Endothelial cell of umbilical vein (primary cell): ENCODE measurements at regions not wholly inside any gene's neighbourhood (a gene's known extent, or its start where the extent isn't known, plus 50 kb on each side); places are given as distances from the start of the nearest gene placed in this dataset.

Experiments
- BruUV-seq: library from RNA; stranded (reverse); fragments of 400-500 nt; replicated peaks from 2 replicates; lab custom pipeline; 2021; lab: Mats Ljungman, UMichigan
- CTCF ChIA-PET: fragments of 300-600, 350-600 bp; sonication (Branson Sonifier 250); formaldehyde crosslinking; loops from one replicate; lab custom pipeline; 2021; ENCODE audit warnings: antibody characterized with exemption, inconsistent platforms; lab: Charles Lee
- POLR2A ChIA-PET: fragments of 300-600, 350-600 bp; sonication (Branson Sonifier 250); formaldehyde crosslinking; loops from one replicate; lab custom pipeline; 2021; ENCODE audit warnings: antibody characterized with exemption, inconsistent platforms; lab: Charles Lee
- DNase-seq: peaks from one replicate; pipeline ENCODE4 v3.0.0-alpha.2; 2011; ENCODE audit warnings: low read depth, low spot score
- FAIRE-seq: peaks from 2 replicates; lab custom pipeline; 2011; peaks lifted over from hg19 to GRCh38; lab: Jason Lieb, UNC
- H2AFZ ChIP-seq: 2 replicates; pipeline ENCODE4 v1.6.0; 2012; ENCODE audit warnings: low read depth, low read length, control low read depth, inconsistent platforms
- H3K27ac ChIP-seq: 2 replicates; pipeline ENCODE4 v1.5.1; 2011; ENCODE audit warnings: low read depth, mild to moderate bottlenecking, control low read depth, low read length, moderate library complexity; ENCODE audit not compliant: insufficient read depth
- H3K27me3 ChIP-seq, 2 experiments: 2 replicates each; pipeline versions ENCODE4 v1.6.0 to v1.6.1; 2011; ENCODE audit warnings: low read length in 2 of 2, mixed read lengths in 1 of 2; ENCODE audit not compliant: control insufficient read depth in 2 of 2, insufficient read depth in 2 of 2
- H3K36me3 ChIP-seq, 2 experiments: 2 replicates in 1 of 2; 3 replicates in 1 of 2; pipeline ENCODE4 v1.5.1; 2011; ENCODE audit warnings: low read length in 2 of 2, mild to moderate bottlenecking in 1 of 2, moderate library complexity in 1 of 2; ENCODE audit not compliant: control insufficient read depth in 2 of 2, insufficient read depth in 2 of 2; ENCODE audit errors: extremely low read depth in 1 of 2
- H3K4me1 ChIP-seq: 3 replicates; pipeline ENCODE4 v1.5.1; 2011; ENCODE audit warnings: mild to moderate bottlenecking, low read length; ENCODE audit not compliant: control insufficient read depth, insufficient read depth; ENCODE audit errors: extremely low read depth
- H3K4me2 ChIP-seq: 2 replicates; pipeline ENCODE4 v1.6.1; 2011; ENCODE audit warnings: low read length, control low read depth, mixed read lengths; ENCODE audit not compliant: insufficient read depth
- H3K4me3 ChIP-seq, 3 experiments: fragments of 200-600 bp in 1 of 3; sonication (generic), shearing (Covaris generic) in 1 of 3; replicated peaks in 1 of 3; 2 replicates each; pipeline ENCODE4 v1.5.1; 2011 to 2016; ENCODE audit warnings: control low read depth in 3 of 3, low read length in 3 of 3, mild to moderate bottlenecking in 2 of 3, inconsistent platforms in 1 of 3, low read depth in 1 of 3, moderate library complexity in 1 of 3; ENCODE audit not compliant: insufficient read depth in 1 of 3
- H3K79me2 ChIP-seq: 2 replicates; pipeline ENCODE4 v1.6.0; 2012; ENCODE audit warnings: low read length, inconsistent platforms; ENCODE audit not compliant: control insufficient read depth, insufficient read depth
- H3K9ac ChIP-seq: replicated peaks from 2 replicates; pipeline ENCODE3; 2011; ENCODE audit warnings: low read length, control low read depth; ENCODE audit not compliant: insufficient read depth; ENCODE audit errors: extremely low read depth
- H3K9me1 ChIP-seq: replicated peaks from 3 replicates; pipeline ENCODE4 v1.6.0; 2011; ENCODE audit warnings: mild to moderate bottlenecking, low read length; ENCODE audit not compliant: control insufficient read depth, insufficient read depth; ENCODE audit errors: extremely low read depth
- H3K9me3 ChIP-seq: replicated peaks from 2 replicates; pipeline ENCODE4 v1.5.1; 2012; ENCODE audit warnings: low read length, inconsistent platforms; ENCODE audit not compliant: control insufficient read depth, insufficient read depth
- H4K20me1 ChIP-seq: replicated peaks from 2 replicates; pipeline ENCODE3; 2011; ENCODE audit warnings: mild to moderate bottlenecking, low read length; ENCODE audit not compliant: control insufficient read depth, insufficient read depth; ENCODE audit errors: extremely low read depth
- EZH2 ChIP-seq: IDR thresholded peaks from 2 replicates; pipeline ENCODE4 v1.6.1; 2012; ENCODE audit warnings: borderline replicate concordance, low read depth, mild to moderate bottlenecking, moderate library complexity, low read length, inconsistent platforms; ENCODE audit not compliant: severe bottlenecking
- FOS ChIP-seq: IDR thresholded peaks from 2 replicates; pipeline ENCODE4 v1.6.1; 2011; ENCODE audit warnings: mild to moderate bottlenecking, low read length, moderate library complexity, borderline replicate concordance; ENCODE audit not compliant: insufficient read depth
- GATA2 ChIP-seq: IDR thresholded peaks from 2 replicates; pipeline ENCODE4 v1.7.0; 2011; ENCODE audit warnings: low read depth, mild to moderate bottlenecking, moderate library complexity, mixed read lengths, low read length; ENCODE audit not compliant: insufficient read length, insufficient read depth
- JUN ChIP-seq: IDR thresholded peaks from 2 replicates; pipeline ENCODE4 v1.6.1; 2011; ENCODE audit warnings: borderline replicate concordance, low read depth; ENCODE audit not compliant: insufficient read length, insufficient read depth
- MYC ChIP-seq: IDR thresholded peaks from one replicate; pipeline ENCODE4 v1.6.1; 2011; ENCODE audit warnings: mild to moderate bottlenecking, low read depth, low read length
- POLR2A ChIP-seq: IDR thresholded peaks from 2 replicates; pipeline ENCODE4 v1.6.1; 2012; ENCODE audit warnings: low read depth, mild to moderate bottlenecking, control low read depth, low read length
- POLR2AphosphoS5 ChIP-seq: IDR thresholded peaks from 2 replicates; pipeline ENCODE4 v1.6.1; 2012; ENCODE audit warnings: low read depth, mild to moderate bottlenecking, control low read depth, low read length, moderate library complexity; ENCODE audit not compliant: insufficient read depth
- dilution Hi-C: fragments of 300-500 bp; cut with MboI; formaldehyde crosslinking; loops from one replicate; pipeline ENCODE4 v1.15.0; 2019; ENCODE audit warnings: low sequenced_read_pairs; ENCODE audit not compliant: extremely low pct_ligation_motif_present
- intact Hi-C: fragments of 100-400 bp; cut with micrococcal nuclease; formaldehyde crosslinking; loops from one replicate; pipeline ENCODE4 v1.10.0; 2022
- TF ChIP-seq, protein P1 (sequence below): IDR thresholded peaks from 2 replicates; pipeline ENCODE4 v1.6.1; 2011; ENCODE audit not compliant: insufficient read depth, insufficient read length
- TF ChIP-seq, protein P2 (sequence below), 2 donors: IDR thresholded peaks; 1 replicate in 1 of 2; 2 replicates in 1 of 2; pipeline ENCODE4 v1.5.1; 2011; ENCODE audit warnings: low read length in 2 of 2, mild to moderate bottlenecking in 2 of 2, moderate library complexity in 2 of 2, control low read depth in 1 of 2, inconsistent platforms in 1 of 2, low read depth in 1 of 2; ENCODE audit not compliant: insufficient read depth in 1 of 2; ENCODE audit errors: extremely low read depth in 1 of 2

DNA sequence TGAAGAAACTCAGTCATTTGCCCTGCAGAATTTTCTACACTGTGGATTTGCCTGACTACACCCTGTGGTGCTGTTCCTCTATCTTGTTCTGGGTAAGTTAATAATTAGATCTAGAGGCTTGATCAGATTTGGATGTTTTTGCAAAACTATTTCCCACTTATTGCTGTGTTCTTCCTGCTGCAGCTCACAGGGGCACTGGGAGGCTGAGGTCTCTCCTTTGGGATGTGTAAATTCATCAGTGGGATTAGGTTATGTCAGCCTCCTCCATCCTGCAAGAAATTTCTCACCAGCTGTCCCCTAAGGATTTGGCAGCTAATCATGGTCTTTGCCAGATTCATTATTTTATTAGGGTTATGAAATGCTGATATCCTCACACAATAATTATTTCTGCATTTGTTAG, 148.1 kb upstream of the ZNF32 start:
- no peaks in the 10 kb centered on the region for H3K79me2 ChIP-seq
- H3K36me3 ChIP-seq, result no peaks in the 10 kb centered on the region
- H3K27me3 ChIP-seq, result peaks cover 3 to 4% of the 10 kb centered on the region in 2 experiments
- H2AFZ ChIP-seq, result no peak overlapping the region
- no peak overlapping the region for H3K9ac ChIP-seq
- no peak for DNase-seq
- H3K9me1 ChIP-seq, result no peaks in the 10 kb centered on the region
- H4K20me1 ChIP-seq, result no peaks in the 10 kb centered on the region
- TF ChIP-seq GATA2 (no peak), FOS (no peak), POLR2A (no peak), EZH2 (no peak), MYC (no peak), POLR2AphosphoS5 (no peak), JUN (no peak)
- TF ChIP-seq, protein P1, sequence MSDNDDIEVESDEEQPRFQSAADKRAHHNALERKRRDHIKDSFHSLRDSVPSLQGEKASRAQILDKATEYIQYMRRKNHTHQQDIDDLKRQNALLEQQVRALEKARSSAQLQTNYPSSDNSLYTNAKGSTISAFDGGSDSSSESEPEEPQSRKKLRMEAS, result no peak
- TF ChIP-seq, protein P2, sequence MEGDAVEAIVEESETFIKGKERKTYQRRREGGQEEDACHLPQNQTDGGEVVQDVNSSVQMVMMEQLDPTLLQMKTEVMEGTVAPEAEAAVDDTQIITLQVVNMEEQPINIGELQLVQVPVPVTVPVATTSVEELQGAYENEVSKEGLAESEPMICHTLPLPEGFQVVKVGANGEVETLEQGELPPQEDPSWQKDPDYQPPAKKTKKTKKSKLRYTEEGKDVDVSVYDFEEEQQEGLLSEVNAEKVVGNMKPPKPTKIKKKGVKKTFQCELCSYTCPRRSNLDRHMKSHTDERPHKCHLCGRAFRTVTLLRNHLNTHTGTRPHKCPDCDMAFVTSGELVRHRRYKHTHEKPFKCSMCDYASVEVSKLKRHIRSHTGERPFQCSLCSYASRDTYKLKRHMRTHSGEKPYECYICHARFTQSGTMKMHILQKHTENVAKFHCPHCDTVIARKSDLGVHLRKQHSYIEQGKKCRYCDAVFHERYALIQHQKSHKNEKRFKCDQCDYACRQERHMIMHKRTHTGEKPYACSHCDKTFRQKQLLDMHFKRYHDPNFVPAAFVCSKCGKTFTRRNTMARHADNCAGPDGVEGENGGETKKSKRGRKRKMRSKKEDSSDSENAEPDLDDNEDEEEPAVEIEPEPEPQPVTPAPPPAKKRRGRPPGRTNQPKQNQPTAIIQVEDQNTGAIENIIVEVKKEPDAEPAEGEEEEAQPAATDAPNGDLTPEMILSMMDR (IDR thresholded peaks at IDR 0.05; ENCODE audit: extremely low read depth in 1 of 2, insufficient read depth in 1 of 2, low read depth in 1 of 2, low read length in 2 of 2), result no peak
- H3K4me2 ChIP-seq, result no peak overlapping the region
- H3K9me3 ChIP-seq, result no peaks in the 10 kb centered on the region
- CTCF ChIA-PET, result no interaction called here
- FAIRE-seq, result no peak
- no peaks in the 10 kb centered on the region for H3K4me1 ChIP-seq
- dilution Hi-C loops, result no loop called here
- no peak overlapping the region for H3K4me3 ChIP-seq
- POLR2A ChIA-PET, result interaction anchor here (0.6 kb wide), 1 partner anchor 24 kb away, joined by 3 read pairs; no protein-coding TSS in a partner anchor
- intact Hi-C loops, result no loop called here
- BruUV-seq, result no TSS peak
- H3K27ac ChIP-seq, result no peak overlapping the region
